KMS-11 (cell line): ENCODE measurements at regions not wholly inside any gene's neighbourhood (a gene's known extent, or its start where the extent isn't known, plus 50 kb on each side); places are given as distances from the start of the nearest gene placed in this dataset.

Experiments used
- H2AFZ ChIP-seq: fragments of 200-600 bp; sonication (generic); 2 replicates; pipeline ENCODE4 v1.6.1; 2016; ENCODE audit warnings: antibody characterized with exemption, mixed run types, low read depth
- H3K27ac ChIP-seq: fragments of 200-600 bp; sonication (generic); 2 replicates; pipeline ENCODE4 v1.6.1; 2016; ENCODE audit warnings: mild to moderate bottlenecking, mixed run types
- H3K27me3 ChIP-seq: fragments of 200-600 bp; sonication (generic); 2 replicates; pipeline ENCODE4 v1.6.1; 2017; ENCODE audit warnings: mild to moderate bottlenecking, low read depth, mixed run types, moderate library complexity; ENCODE audit not compliant: insufficient read depth
- H3K36me3 ChIP-seq: fragments of 200-600 bp; sonication (generic); 2 replicates; pipeline ENCODE4 v1.6.1; 2017; ENCODE audit warnings: mild to moderate bottlenecking, mixed run types; ENCODE audit not compliant: insufficient read depth
- H3K4me1 ChIP-seq: fragments of 200-600 bp; sonication (generic); 2 replicates; pipeline ENCODE4 v1.6.1; 2016; ENCODE audit warnings: mild to moderate bottlenecking, low read depth, mixed run types; ENCODE audit not compliant: poor library complexity, severe bottlenecking
- H3K4me2 ChIP-seq: fragments of 200-600 bp; sonication (generic); 2 replicates; pipeline ENCODE4 v1.7.0; 2016; ENCODE audit warnings: mild to moderate bottlenecking, mixed run types
- H3K4me3 ChIP-seq: fragments of 200-600 bp; sonication (generic); IDR thresholded peaks from 2 replicates; pipeline ENCODE4 v1.6.1; 2017; ENCODE audit warnings: low read depth, low read length, mixed read lengths; ENCODE audit not compliant: insufficient read depth
- H3K79me2 ChIP-seq: fragments of 200-600 bp; sonication (generic); 2 replicates; pipeline ENCODE4 v1.6.1; 2016; ENCODE audit warnings: low read depth, mixed run types; ENCODE audit not compliant: insufficient read depth
- H3K9ac ChIP-seq: fragments of 200-600 bp; sonication (generic); 2 replicates; pipeline ENCODE4 v1.6.1; 2016; ENCODE audit warnings: mild to moderate bottlenecking, mixed run types
- H4K20me1 ChIP-seq: fragments of 200-600 bp; sonication (generic); 2 replicates; pipeline ENCODE4 v1.6.1; 2016; ENCODE audit warnings: mild to moderate bottlenecking, mixed run types; ENCODE audit not compliant: insufficient read depth
- CTCF ChIP-seq: fragments of 200-600 bp; sonication (generic); conservative IDR thresholded peaks from 2 replicates; pipeline ENCODE4 v1.6.1; 2017; ENCODE audit warnings: low read depth, mild to moderate bottlenecking, antibody characterized with exemption, low read length, moderate library complexity, mixed read lengths

- no peak for TF ChIP-seq CTCF
- no peak overlapping the region for H2AFZ ChIP-seq
- H3K79me2 ChIP-seq, result no peaks in the 10 kb centered on the region
- H3K4me1 ChIP-seq, result no peaks in the 10 kb centered on the region
- no peaks in the 10 kb centered on the region for H3K27me3 ChIP-seq
- no peak overlapping the region for H3K4me2 ChIP-seq
- H4K20me1 ChIP-seq, result no peaks in the 10 kb centered on the region
- H3K4me3 ChIP-seq, result no peak overlapping the region
- no peak overlapping the region for H3K9ac ChIP-seq
- no peak overlapping the region for H3K27ac ChIP-seq
- no peaks in the 10 kb centered on the region for H3K36me3 ChIP-seq
Observed at GRCh38 chr13:54836273-54836672, 1807.7 kb downstream of the OLFM4 start.

- Histone ChIP-seq H4K20me1 (no peaks in the 10 kb centered on the region), H3K4me3 (no peak overlapping the region), H3K36me3 (no peaks in the 10 kb centered on the region), H3K4me2 (no peak overlapping the region), H3K9ac (no peak overlapping the region), H2AFZ (no peak overlapping the region), H3K27ac (no peak overlapping the region), H3K4me1 (no peaks in the 10 kb centered on the region), H3K79me2 (no peaks in the 10 kb centered on the region), H3K27me3 (no peaks in the 10 kb centered on the region)
- no peak for TF ChIP-seq CTCF
Observed at GRCh38 chr13:54841682-54842081, 1813.1 kb downstream of the OLFM4 start.

- Histone ChIP-seq H3K9ac (no peak overlapping the region), H4K20me1 (no peaks in the 10 kb centered on the region), H2AFZ (no peak overlapping the region), H3K36me3 (no peaks in the 10 kb centered on the region), H3K27me3 (no peaks in the 10 kb centered on the region), H3K4me1 (no peaks in the 10 kb centered on the region), H3K4me2 (no peak overlapping the region), H3K27ac (no peak overlapping the region), H3K4me3 (no peak overlapping the region), H3K79me2 (no peaks in the 10 kb centered on the region)
- TF ChIP-seq CTCF, result no peak
Observed at GRCh38 chr13:54845351-54845965, 1816.8 kb downstream of the OLFM4 start.

- no peaks in the 10 kb centered on the region for H3K4me1 ChIP-seq
- no peak overlapping the region for H3K27ac ChIP-seq
- no peaks in the 10 kb centered on the region for H3K36me3 ChIP-seq
- no peak overlapping the region for H3K4me2 ChIP-seq
- no peak for TF ChIP-seq CTCF
- H3K4me3 ChIP-seq, result no peak overlapping the region
- no peaks in the 10 kb centered on the region for H3K79me2 ChIP-seq
- no peaks in the 10 kb centered on the region for H4K20me1 ChIP-seq
- no peaks in the 10 kb centered on the region for H3K27me3 ChIP-seq
- H2AFZ ChIP-seq, result no peak overlapping the region
- H3K9ac ChIP-seq, result no peak overlapping the region
Observed at GRCh38 chr13:54852831-54853230, 1824.2 kb downstream of the OLFM4 start.
